Ascending aorta (tissue), 2 donors: ENCODE measurements at regions not wholly inside any gene's neighbourhood (a gene's known extent, or its start where the extent isn't known, plus 50 kb on each side); places are given as distances from the start of the nearest gene placed in this dataset.
"Not testable (repeated sequence)": the region's sequence is repeated elsewhere in the genome, so short reads cannot be mapped to it uniquely, and the experiment has no call there.

ENCODE experiments used
- DNase-seq, 2 donors: peaks; one replicate each; pipeline ENCODE4 v3.0.0-alpha.2; 2019; ENCODE audit warnings: low spot score in 2 of 2
- H3K27ac ChIP-seq, 2 donors: fragments of 200-600 bp; sonication (generic); one replicate each; pipeline ENCODE4 v1.5.1; 2016 to 2017; ENCODE audit warnings: mild to moderate bottlenecking in 1 of 2
- H3K27me3 ChIP-seq: fragments of 200-600 bp; sonication (generic); one replicate; pipeline ENCODE4 v1.5.1; 2017
- H3K36me3 ChIP-seq, 2 donors: fragments of 200-600 bp; sonication (generic); one replicate each; pipeline ENCODE4 v1.5.1; 2016
- H3K4me1 ChIP-seq, 2 donors: fragments of 200-600 bp; sonication (generic); one replicate each; pipeline ENCODE4 v1.5.1; 2016 to 2017; ENCODE audit warnings: mild to moderate bottlenecking in 1 of 2
- H3K4me3 ChIP-seq, 2 donors: fragments of 200-600 bp; sonication (generic); one replicate each; pipeline ENCODE4 v1.5.1; 2016 to 2017; ENCODE audit warnings: mild to moderate bottlenecking in 1 of 2
- H3K9me3 ChIP-seq, 2 donors: fragments of 200-600 bp; sonication (generic); one replicate each; pipeline ENCODE4 v1.5.1; 2016
- intact Hi-C: fragments of 100-400 bp; cut with DNase I; formaldehyde crosslinking; loops from one replicate; pipeline ENCODE4 v1.15.1; 2023
- TF ChIP-seq, protein P1 (sequence below), 3 experiments: fragments of 200-600 bp in 2 of 3; fragments of 450-650 bp in 1 of 3; sonication (generic) in 2 of 3; IDR thresholded peaks; one replicate each; pipeline ENCODE4 v1.5.1; 2016 to 2019; ENCODE audit warnings: antibody characterized with exemption in 3 of 3, mild to moderate bottlenecking in 1 of 3, moderate library complexity in 1 of 3

DNA sequence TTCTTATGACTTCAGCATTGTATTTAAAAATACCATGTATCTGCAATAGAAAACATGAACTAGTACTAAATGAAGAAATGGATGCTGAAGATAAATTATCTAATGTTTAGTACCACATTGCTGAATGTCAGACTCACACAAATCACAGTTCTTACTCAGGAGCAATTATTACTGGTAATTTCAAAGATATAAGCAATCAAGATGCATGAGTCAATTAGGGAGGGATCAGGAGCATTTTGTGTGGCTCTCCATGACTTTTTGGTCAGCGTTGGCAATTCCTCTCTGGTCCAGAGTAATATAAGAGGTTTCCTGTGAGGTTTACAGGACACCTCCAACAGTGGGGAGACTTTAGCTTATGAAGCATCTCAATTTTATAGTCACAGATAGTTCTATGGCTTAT is 167.0 kb upstream of the PCDH7 start:
- TF ChIP-seq, protein P1, sequence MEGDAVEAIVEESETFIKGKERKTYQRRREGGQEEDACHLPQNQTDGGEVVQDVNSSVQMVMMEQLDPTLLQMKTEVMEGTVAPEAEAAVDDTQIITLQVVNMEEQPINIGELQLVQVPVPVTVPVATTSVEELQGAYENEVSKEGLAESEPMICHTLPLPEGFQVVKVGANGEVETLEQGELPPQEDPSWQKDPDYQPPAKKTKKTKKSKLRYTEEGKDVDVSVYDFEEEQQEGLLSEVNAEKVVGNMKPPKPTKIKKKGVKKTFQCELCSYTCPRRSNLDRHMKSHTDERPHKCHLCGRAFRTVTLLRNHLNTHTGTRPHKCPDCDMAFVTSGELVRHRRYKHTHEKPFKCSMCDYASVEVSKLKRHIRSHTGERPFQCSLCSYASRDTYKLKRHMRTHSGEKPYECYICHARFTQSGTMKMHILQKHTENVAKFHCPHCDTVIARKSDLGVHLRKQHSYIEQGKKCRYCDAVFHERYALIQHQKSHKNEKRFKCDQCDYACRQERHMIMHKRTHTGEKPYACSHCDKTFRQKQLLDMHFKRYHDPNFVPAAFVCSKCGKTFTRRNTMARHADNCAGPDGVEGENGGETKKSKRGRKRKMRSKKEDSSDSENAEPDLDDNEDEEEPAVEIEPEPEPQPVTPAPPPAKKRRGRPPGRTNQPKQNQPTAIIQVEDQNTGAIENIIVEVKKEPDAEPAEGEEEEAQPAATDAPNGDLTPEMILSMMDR (IDR thresholded peaks at IDR 0.05) = no peak
- intact Hi-C loops = no loop called here
- DNase-seq = no peak
- H3K9me3 ChIP-seq = no peaks in the 10 kb centered on the region
- no peak overlapping the region for H3K27ac ChIP-seq
- no peak overlapping the region for H3K4me3 ChIP-seq
- no peaks in the 10 kb centered on the region for H3K36me3 ChIP-seq
- no peaks in the 10 kb centered on the region for H3K4me1 ChIP-seq
- H3K27me3 ChIP-seq = no peaks in the 10 kb centered on the region

DNA sequence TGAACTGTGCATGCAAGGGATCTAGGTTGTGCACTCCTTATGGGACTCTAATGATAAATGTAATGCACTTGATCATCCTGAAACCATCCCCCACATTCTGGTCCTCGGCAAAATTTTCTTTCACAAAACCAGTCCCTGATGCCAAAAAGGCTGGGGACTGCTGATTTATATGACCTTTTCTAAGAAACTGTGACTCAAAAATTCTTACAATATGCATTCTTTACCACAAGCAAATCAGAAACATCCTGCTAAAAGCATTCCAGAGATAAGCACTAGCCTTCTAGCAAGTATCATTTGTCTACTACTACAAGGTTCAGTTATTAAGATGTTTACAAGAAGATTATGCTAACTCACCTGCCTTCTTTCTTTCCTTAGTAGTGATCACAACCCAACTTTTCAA is 166.5 kb upstream of the PCDH7 start:
- TF ChIP-seq, protein P1 (IDR thresholded peaks at IDR 0.05) = no peak
- Histone ChIP-seq H3K27ac (no peak overlapping the region), H3K4me1 (no peaks in the 10 kb centered on the region), H3K36me3 (no peaks in the 10 kb centered on the region), H3K4me3 (no peak overlapping the region), H3K9me3 (no peaks in the 10 kb centered on the region), H3K27me3 (no peaks in the 10 kb centered on the region)
- no peak for DNase-seq
- intact Hi-C loops = no loop called here

DNA sequence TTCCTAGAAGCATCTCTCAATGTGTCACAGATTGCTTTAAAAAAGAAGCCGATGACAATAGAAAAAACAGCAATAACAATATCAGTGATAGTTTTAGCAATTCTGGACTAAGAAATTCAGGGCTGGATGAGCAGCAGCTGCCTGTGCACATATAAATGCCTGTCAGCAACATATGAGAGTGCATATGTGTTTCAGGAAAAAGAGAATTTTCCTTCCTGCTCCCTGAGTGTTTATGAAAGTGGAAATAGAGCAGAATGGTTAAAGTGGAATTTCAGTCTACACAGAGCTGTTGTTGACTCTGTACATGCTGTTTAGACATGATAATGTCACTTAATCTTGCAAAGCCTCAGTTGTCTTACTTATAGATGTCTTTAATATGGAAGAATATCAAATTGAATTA is 164.4 kb upstream of the PCDH7 start:
- no peaks in the 10 kb centered on the region for H3K9me3 ChIP-seq
- H3K27me3 ChIP-seq = no peaks in the 10 kb centered on the region
- intact Hi-C loops = no loop called here
- TF ChIP-seq, protein P1 (IDR thresholded peaks at IDR 0.05) = no peak
- no peaks in the 10 kb centered on the region for H3K36me3 ChIP-seq
- no peak for DNase-seq
- no peak overlapping the region for H3K27ac ChIP-seq
- H3K4me1 ChIP-seq = no peaks in the 10 kb centered on the region
- H3K4me3 ChIP-seq = no peak overlapping the region

DNA sequence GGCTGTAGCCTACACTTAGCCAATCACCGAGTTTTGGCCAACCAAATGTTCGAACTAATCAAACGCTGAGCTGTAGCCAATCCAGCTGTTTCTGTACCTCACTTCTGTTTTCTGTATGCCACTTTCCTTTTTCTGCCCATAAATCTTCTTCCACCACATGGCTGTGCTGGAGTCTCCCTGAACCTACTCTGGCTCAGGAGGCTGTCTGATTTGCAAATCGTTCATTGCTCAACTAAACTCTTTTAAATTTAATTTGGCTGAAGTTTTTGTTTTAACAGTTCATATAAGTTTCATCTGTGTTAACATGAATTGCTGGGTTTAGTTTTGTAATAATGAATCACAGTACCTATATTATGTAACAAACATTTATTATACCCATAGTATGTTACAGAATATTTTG is 160.7 kb upstream of the PCDH7 start:
- H3K27ac ChIP-seq = no peak overlapping the region
- no peaks in the 10 kb centered on the region for H3K27me3 ChIP-seq
- TF ChIP-seq, protein P1 (IDR thresholded peaks at IDR 0.05) = no peak
- peaks cover 0 to 8% of the 10 kb centered on the region in 2 donors for H3K9me3 ChIP-seq
- H3K36me3 ChIP-seq = no peaks in the 10 kb centered on the region
- no peak for DNase-seq
- intact Hi-C loops = no loop called here
- H3K4me3 ChIP-seq = no peak overlapping the region
- no peaks in the 10 kb centered on the region for H3K4me1 ChIP-seq

DNA sequence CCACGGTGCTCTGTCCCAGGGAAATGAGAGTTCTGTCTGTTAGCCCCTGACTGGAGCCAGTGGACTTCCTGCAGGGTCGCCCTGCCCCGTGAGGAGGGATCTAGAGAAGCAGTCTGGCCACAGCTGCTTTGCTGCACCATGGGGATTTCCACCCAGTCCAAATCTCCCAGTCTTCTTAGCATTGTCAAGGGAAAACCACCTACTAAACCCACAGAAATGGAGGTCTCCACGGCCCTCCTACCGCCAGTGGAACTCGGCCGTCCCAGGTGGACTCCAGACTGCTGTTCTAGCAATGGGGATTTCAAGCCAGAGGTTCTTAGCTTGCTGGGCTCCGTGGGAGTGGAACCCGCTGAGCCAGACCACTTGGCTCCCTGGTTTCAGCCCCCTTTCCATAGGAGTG is 133.3 kb upstream of the PCDH7 start:
- intact Hi-C loops = no loop called here

DNA sequence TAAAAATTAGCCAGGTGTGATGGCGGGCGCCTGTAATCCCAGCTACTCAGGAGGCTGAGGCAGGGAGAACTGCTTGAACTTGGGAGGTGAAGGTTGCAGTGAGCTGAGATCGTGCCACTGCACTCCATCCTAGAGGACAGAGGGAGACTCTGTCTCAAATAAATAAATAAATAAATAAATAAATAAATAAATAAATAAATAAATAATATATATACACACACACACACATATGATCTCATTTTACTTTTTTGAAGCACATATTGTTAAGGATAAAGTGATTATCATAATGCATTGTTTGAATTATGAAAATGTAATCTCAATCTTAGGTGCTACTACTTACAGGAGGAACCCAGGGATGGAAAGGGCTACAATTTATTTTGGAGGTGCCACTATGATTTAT is 130.5 kb upstream of the PCDH7 start:
- H3K27ac ChIP-seq, intact Hi-C loops: not testable (repeated sequence)

More for the DNA sequence above, 133.3 kb upstream of the PCDH7 start:
- H3K27me3 ChIP-seq = no peaks in the 10 kb centered on the region
- no peak overlapping the region for H3K27ac ChIP-seq
- no peak for DNase-seq
- TF ChIP-seq, protein P1 (IDR thresholded peaks at IDR 0.05) = no peak
- no peaks in the 10 kb centered on the region for H3K36me3 ChIP-seq
- H3K9me3 ChIP-seq = no peaks in the 10 kb centered on the region
- H3K4me3 ChIP-seq = no peak overlapping the region
- no peaks in the 10 kb centered on the region for H3K4me1 ChIP-seq

More for the DNA sequence above, 130.5 kb upstream of the PCDH7 start:
- not testable (repeated sequence) for DNase-seq, H3K27me3 ChIP-seq, H3K4me3 ChIP-seq, H3K9me3 ChIP-seq, H3K4me1 ChIP-seq, H3K36me3 ChIP-seq
